ENCODE measurements at regions not wholly inside any gene's neighbourhood (a gene's known extent, or its start where the extent isn't known, plus 50 kb on each side); places are given as distances from the start of the nearest gene placed in this dataset.

DNA sequence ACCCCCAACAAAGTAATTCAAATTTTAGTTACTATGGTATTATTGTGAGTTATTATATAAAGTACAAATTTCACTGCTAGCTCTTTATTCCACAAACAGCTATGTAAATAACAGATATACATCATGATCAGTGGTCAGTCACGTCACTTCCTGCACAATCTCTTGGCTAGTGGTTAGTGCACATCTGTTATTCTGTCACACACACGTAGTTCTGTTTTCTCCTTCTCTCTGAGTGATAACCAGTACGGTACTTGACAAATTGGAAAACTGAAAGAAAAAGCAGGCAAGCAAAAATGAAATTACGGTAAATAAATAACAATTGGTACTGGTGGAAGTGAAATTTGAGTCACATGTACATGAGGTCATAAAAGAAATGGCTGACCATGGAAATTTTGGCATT, 728.7 kb downstream of the CCDC85A start:
- H4K5ac ChIP-seq (ENCODE audit: insufficient read length, low read depth, low read length): no peak overlapping the region
- no peak overlapping the region for H3T11ph ChIP-seq (ENCODE audit: low read length)
- H4K91ac ChIP-seq (ENCODE audit: insufficient read length, low read depth, low read length): no peak overlapping the region
- no peaks in the 10 kb centered on the region for H3K27me3 ChIP-seq (ENCODE audit: insufficient read depth, low read length)
- H3K23ac ChIP-seq (ENCODE audit: insufficient read length, low read depth, low read length): no peak overlapping the region
- H2AFZ ChIP-seq (ENCODE audit: low read length): no peak overlapping the region
- H2BK5ac ChIP-seq (ENCODE audit: insufficient read length, low read length): no peak overlapping the region
- H3K27ac Mint-ChIP-seq: no peak overlapping the region
- H3K56ac ChIP-seq (ENCODE audit: insufficient read length, low read depth, low read length): no peak overlapping the region
- H3K9me3 ChIP-seq (ENCODE audit: control insufficient read depth, low read depth, low read length): no peaks in the 10 kb centered on the region
- no peak for DNase-seq
- H3K4me1 Mint-ChIP-seq: no peaks in the 10 kb centered on the region
- H4K20me1 ChIP-seq (ENCODE audit: control insufficient read depth, insufficient read depth, insufficient read length): no peaks in the 10 kb centered on the region
- H3K27ac ChIP-seq (ENCODE audit: insufficient read length, low read depth, low read length): no peak overlapping the region
- H2BK120ac ChIP-seq (ENCODE audit: low read depth, low read length, poor library complexity, severe bottlenecking): no peak overlapping the region
- no peak overlapping the region for H2BK15ac ChIP-seq (ENCODE audit: low read depth, low read length)
- H2AK5ac ChIP-seq (ENCODE audit: insufficient read length, low read length): no peak overlapping the region
- H3K23me2 ChIP-seq (ENCODE audit: insufficient read length, low read depth, low read length, poor library complexity, severe bottlenecking): no peaks in the 10 kb centered on the region
- H3K9ac ChIP-seq (ENCODE audit: extremely low read depth, insufficient read length, low read length): no peak overlapping the region
- H4K8ac ChIP-seq (replicated peaks; ENCODE audit: insufficient read length, low read depth, low read length): no peak overlapping the region
- H3K4me3 Mint-ChIP-seq: no peak overlapping the region
- H3K4me2 ChIP-seq (ENCODE audit: insufficient read depth, insufficient read length, low read length): no peak overlapping the region
- no peak for TF ChIP-seq CTCF (conservative IDR thresholded peaks at IDR 0.05)
- no peak overlapping the region for H2BK20ac ChIP-seq (ENCODE audit: low read depth, low read length, poor library complexity, severe bottlenecking)
- no peak overlapping the region for H2BK12ac ChIP-seq (ENCODE audit: insufficient read length, low read depth, low read length)
- H3K18ac ChIP-seq (ENCODE audit: insufficient read length, low read depth, low read length): no peak overlapping the region
- H3K4me1 ChIP-seq (ENCODE audit: insufficient read depth, low read length): no peaks in the 10 kb centered on the region
- no peak overlapping the region for H3K14ac ChIP-seq (ENCODE audit: insufficient read depth, low read length)
- H3K27me3 Mint-ChIP-seq (ENCODE audit: low read depth): no peaks in the 10 kb centered on the region
- no peaks in the 10 kb centered on the region for H3K79me2 ChIP-seq (ENCODE audit: insufficient read depth, low read length)
- no peak overlapping the region for H3K4ac ChIP-seq (ENCODE audit: low read depth, low read length)
- no peaks in the 10 kb centered on the region for H3K79me1 ChIP-seq (ENCODE audit: insufficient read depth, low read depth, low read length, poor library complexity, severe bottlenecking)
- peaks cover 25 to 31% of the 10 kb centered on the region in 2 experiments for H3K9me3 Mint-ChIP-seq
- no CpG with 5 or more reads among the region's 4 CpGs for WGBS (ENCODE audit: extremely low coverage, insufficient read length, low lambda C conversion rate)
- peaks cover 3 to 15% (median 5%) of the 10 kb centered on the region in 3 experiments; a peak in 3 of 7 replicates for H3K36me3 Mint-ChIP-seq (ENCODE audit: insufficient read depth in 1 of 3, low read depth in 3 of 3)

Measured in H9 (cell line).